MM.1S (cell line): ENCODE measurements at regions not wholly inside any gene's neighbourhood (a gene's known extent, or its start where the extent isn't known, plus 50 kb on each side); places are given as distances from the start of the nearest gene placed in this dataset.

Experiments used
- CTCF ChIP-seq: fragments of 300-600 bp; sonication (generic); IDR thresholded peaks from 2 replicates; pipeline ENCODE4 v1.5.1; 2016; ENCODE audit warnings: antibody characterized with exemption, low read length, mixed read lengths
- EZH2 ChIP-seq: fragments of 300-600 bp; sonication (generic); optimal IDR thresholded peaks from 2 replicates; pipeline ENCODE3; 2017; ENCODE audit warnings: low read depth, mild to moderate bottlenecking, antibody characterized with exemption, low read length, mixed read lengths
- EZH2phosphoT487 ChIP-seq: fragments of 300-600 bp; sonication (generic); IDR thresholded peaks from 2 replicates; pipeline ENCODE4 v1.6.1; 2018; ENCODE audit warnings: antibody characterized with exemption, low read length

DNA sequence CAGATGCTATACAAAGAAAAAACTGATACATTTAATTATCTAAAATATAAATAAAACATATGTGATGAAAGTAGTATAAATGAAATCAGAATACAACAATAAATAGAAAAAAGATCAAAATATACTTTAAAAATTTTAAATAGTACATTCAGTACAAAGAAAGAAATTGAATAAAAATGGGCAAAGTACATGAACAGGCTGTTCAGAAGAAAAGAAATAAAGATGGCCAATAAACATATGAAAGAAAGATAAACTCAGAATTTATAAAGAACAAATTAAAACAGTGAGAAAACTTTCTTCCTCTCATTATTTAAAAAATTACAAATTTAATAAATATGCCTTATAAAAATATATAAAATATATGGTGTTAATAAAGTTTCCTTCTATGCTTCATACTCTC is 50.5 kb upstream of the AMOTL1 start:
- no peak for TF ChIP-seq CTCF
- no peak for TF ChIP-seq EZH2phosphoT487
- TF ChIP-seq EZH2: no peak
